Fibroblast of mammary gland (primary cell): ENCODE measurements at regions not wholly inside any gene's neighbourhood (a gene's known extent, or its start where the extent isn't known, plus 50 kb on each side); places are given as distances from the start of the nearest gene placed in this dataset.

Experiments used
- DNase-seq: peaks from one replicate; pipeline ENCODE4 v3.0.0-alpha.2; 2010; ENCODE audit warnings: low read depth
- H3K4me3 ChIP-seq: 2 replicates; pipeline ENCODE4 v1.5.1; 2011; ENCODE audit warnings: low read depth, mild to moderate bottlenecking, low read length, moderate library complexity; ENCODE audit not compliant: control insufficient read depth
- CTCF ChIP-seq: conservative IDR thresholded peaks from 2 replicates; pipeline ENCODE4 v1.5.1; 2011; ENCODE audit warnings: low read depth, low read length, inconsistent platforms; ENCODE audit not compliant: control insufficient read depth, insufficient read depth

- H3K4me3 ChIP-seq, result peak overlapping the region; percentile 48
- TF ChIP-seq CTCF, result no peak
- DNase-seq, result peak; percentile 97
These were observed 150.2 kb upstream of the SPATS2L start for GRCh38 chr2:200156166-200156835.

GRCh38 chr2:200158647-200159356 is 147.7 kb upstream of the SPATS2L start:
- no peak overlapping the region for H3K4me3 ChIP-seq
- no peak for TF ChIP-seq CTCF
- no peak for DNase-seq

GRCh38 chr2:200159357-200159707 is 147.2 kb upstream of the SPATS2L start:
- no peak for TF ChIP-seq CTCF
- DNase-seq, result no peak
- H3K4me3 ChIP-seq, result no peak overlapping the region

- DNase-seq, result peak; percentile 69
- H3K4me3 ChIP-seq, result no peak overlapping the region
- no peak for TF ChIP-seq CTCF
These were observed 146.4 kb upstream of the SPATS2L start for GRCh38 chr2:200159829-200160781.

GRCh38 chr2:200161458-200161857 is 145.0 kb upstream of the SPATS2L start:
- no peak for DNase-seq
- no peak for TF ChIP-seq CTCF
- no peak overlapping the region for H3K4me3 ChIP-seq

- DNase-seq, result no peak
- TF ChIP-seq CTCF, result no peak
- H3K4me3 ChIP-seq, result no peak overlapping the region
These were observed 140.8 kb upstream of the SPATS2L start for GRCh38 chr2:200165687-200166086.
